ENCODE measurements at regions not wholly inside any gene's neighbourhood (a gene's known extent, or its start where the extent isn't known, plus 50 kb on each side); places are given as distances from the start of the nearest gene placed in this dataset.

GRCh38 chr5:20528471-20528870 is 540.5 kb upstream of the CDH18 start:
- TF ChIP-seq CTCF (IDR thresholded peaks at IDR 0.05), result no peak
- 49 to 59% methylated on average over 1 of the region's 1 CpG for WGBS, 2 donors
- Histone ChIP-seq H3K27me3 (no peaks in the 10 kb centered on the region), H3K36me3 (no peaks in the 10 kb centered on the region), H3K9me3 (peaks cover 0 to 48% (median 0%) of the 10 kb centered on the region in 11 donors), H3K27ac (no peak overlapping the region), H3K4me1 (no peaks in the 10 kb centered on the region), H3K4me3 (no peak overlapping the region)
- ATAC-seq (no peak), DNase-seq (no peak)
- intact Hi-C loops (cut with DNase I), result no loop called here

GRCh38 chr5:20524991-20525529 is 537.1 kb upstream of the CDH18 start:
- 87 to 88% methylated on average over 5 of the region's 5 CpGs for WGBS, 2 donors

GRCh38 chr5:20522905-20523482 is 535.0 kb upstream of the CDH18 start:
- TF ChIP-seq CTCF (IDR thresholded peaks at IDR 0.05), result no peak
- Histone ChIP-seq H3K27ac (no peak overlapping the region), H3K9me3 (peaks cover 0 to 24% (median 0%) of the 10 kb centered on the region in 11 donors), H3K36me3 (no peaks in the 10 kb centered on the region), H3K27me3 (no peaks in the 10 kb centered on the region), H3K4me3 (no peak overlapping the region), H3K4me1 (no peaks in the 10 kb centered on the region)
- DNase-seq (no peak), ATAC-seq (no peak)
- 47 to 53% methylated on average over 3 of the region's 3 CpGs for WGBS, 2 donors
- intact Hi-C loops (cut with DNase I), result no loop called here

More at GRCh38 chr5:20524991-20525529, 537.1 kb upstream of the CDH18 start:
- Histone ChIP-seq H3K27me3 (no peaks in the 10 kb centered on the region), H3K27ac (no peak overlapping the region), H3K4me3 (no peak overlapping the region), H3K9me3 (peaks cover 0 to 31% (median 0%) of the 10 kb centered on the region in 11 donors), H3K4me1 (no peaks in the 10 kb centered on the region), H3K36me3 (no peaks in the 10 kb centered on the region)
- ATAC-seq, result no peak
- intact Hi-C loops (cut with DNase I), result no loop called here
- DNase-seq, result no peak
- TF ChIP-seq CTCF (IDR thresholded peaks at IDR 0.05), result no peak

GRCh38 chr5:20515606-20516005 is 527.6 kb upstream of the CDH18 start:
- no peaks in the 10 kb centered on the region for H3K4me1 ChIP-seq
- H3K27me3 ChIP-seq, result no peaks in the 10 kb centered on the region
- no peak for DNase-seq
- no peak overlapping the region for H3K4me3 ChIP-seq
- WGBS, 2 donors, result 89 to 91% methylated on average over 4 of the region's 4 CpGs
- TF ChIP-seq CTCF (IDR thresholded peaks at IDR 0.05), result no peak
- H3K36me3 ChIP-seq, result no peaks in the 10 kb centered on the region
- intact Hi-C loops (cut with DNase I), result no loop called here
- no peak for ATAC-seq
- H3K27ac ChIP-seq, result no peak overlapping the region
- peaks cover 0 to 19% (median 0%) of the 10 kb centered on the region in 11 donors for H3K9me3 ChIP-seq
